Endodermal cell (in vitro differentiated cells): ENCODE measurements at regions not wholly inside any gene's neighbourhood (a gene's known extent, or its start where the extent isn't known, plus 50 kb on each side); places are given as distances from the start of the nearest gene placed in this dataset.
"Not testable (repeated sequence)": the region's sequence is repeated elsewhere in the genome, so short reads cannot be mapped to it uniquely, and the experiment has no call there.

Source experiments
- DNase-seq: peaks from one replicate; pipeline ENCODE4 v3.0.0-alpha.2; 2017
- H3K27ac ChIP-seq: 2 replicates; pipeline ENCODE4 v1.5.1; 2013; ENCODE audit warnings: mild to moderate bottlenecking, low read depth, low read length, moderate library complexity
- H3K27me3 ChIP-seq: 2 replicates; pipeline ENCODE4 v1.6.1; 2013; ENCODE audit warnings: mild to moderate bottlenecking, low read length, moderate library complexity; ENCODE audit not compliant: insufficient read depth, control insufficient read depth, poor library complexity, severe bottlenecking
- H3K36me3 ChIP-seq: 2 replicates; pipeline ENCODE4 v1.7.0; 2013; ENCODE audit warnings: mild to moderate bottlenecking, low read length, moderate library complexity; ENCODE audit not compliant: control insufficient read depth, insufficient read depth
- H3K4me1 ChIP-seq: one replicate; pipeline ENCODE4 v1.7.0; 2013; ENCODE audit warnings: low read length; ENCODE audit not compliant: control insufficient read depth, insufficient read depth
- H3K4me3 ChIP-seq: 2 replicates; pipeline ENCODE4 v1.5.1; 2013; ENCODE audit warnings: mild to moderate bottlenecking, low read length, moderate library complexity
- H3K9ac ChIP-seq: 2 replicates; pipeline ENCODE4 v1.6.1; 2013; ENCODE audit warnings: mild to moderate bottlenecking, low read length, moderate library complexity; ENCODE audit not compliant: poor library complexity, severe bottlenecking; ENCODE audit errors: extremely low read depth
- H3K9me3 ChIP-seq: 2 replicates; pipeline ENCODE4 v1.6.1; 2013; ENCODE audit warnings: mild to moderate bottlenecking, low read length, moderate library complexity; ENCODE audit not compliant: control insufficient read depth
- H3K27ac Mint-ChIP-seq: 2 replicates; pipeline ENCODE4 v1.8.0; 2020; ENCODE audit warnings: mixed read lengths
- H3K27me3 Mint-ChIP-seq: 2 replicates; pipeline ENCODE4 v1.8.0; 2021; ENCODE audit warnings: mild to moderate bottlenecking, mixed read lengths; ENCODE audit not compliant: insufficient read depth
- H3K36me3 Mint-ChIP-seq: 2 replicates; pipeline ENCODE4 v1.8.0; 2020; ENCODE audit warnings: low read depth, mixed read lengths
- H3K4me1 Mint-ChIP-seq: 2 replicates; pipeline ENCODE4 v1.8.0; 2020; ENCODE audit warnings: mixed read lengths
- H3K4me3 Mint-ChIP-seq: 2 replicates; pipeline ENCODE4 v1.8.0; 2020; ENCODE audit warnings: mild to moderate bottlenecking, moderate library complexity, mixed read lengths
- H3K9me3 Mint-ChIP-seq: 2 replicates; pipeline ENCODE4 v1.8.0; 2020; ENCODE audit warnings: mild to moderate bottlenecking, mixed read lengths
- WGBS, 2 experiments: methylation state at CpG; one replicate each; pipeline versions ENCODE4 v1.1.5 to v1.1.7; 2013; ENCODE audit warnings: missing lambda C conversion rate in 2 of 2, mixed read lengths in 1 of 2; ENCODE audit not compliant: insufficient coverage in 1 of 2, insufficient read length in 1 of 2; 5-methylcytosine and 5-hydroxymethylcytosine counted together

DNA sequence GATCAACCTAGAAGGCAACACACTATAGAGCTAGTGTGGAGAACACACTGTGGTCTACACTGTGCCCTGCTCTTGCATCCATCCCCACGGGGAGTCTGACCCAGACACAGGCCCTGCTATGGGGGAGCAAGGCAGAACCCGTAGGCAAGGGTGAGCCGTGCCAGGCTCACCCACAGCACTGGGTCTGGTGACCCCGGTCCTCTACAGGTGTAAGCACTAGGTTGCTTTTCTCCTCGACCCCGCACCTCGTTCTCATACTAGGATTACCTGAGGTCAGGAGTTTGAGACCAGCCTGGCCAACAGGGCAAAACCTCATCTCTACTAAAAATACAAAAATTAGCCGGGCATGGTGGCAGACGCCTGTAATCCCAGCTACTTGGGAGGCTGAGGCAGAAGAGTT lies 286.0 kb downstream of the GOLGA6L6 start:
- H3K4me1 ChIP-seq, H3K27ac Mint-ChIP-seq, H3K27ac ChIP-seq, H3K9ac ChIP-seq, H3K27me3 Mint-ChIP-seq, H3K4me3 Mint-ChIP-seq, H3K27me3 ChIP-seq, H3K4me1 Mint-ChIP-seq, DNase-seq, H3K36me3 ChIP-seq: not testable (repeated sequence)
- Mint-ChIP-seq H3K9me3 (peaks cover 49% of the 10 kb centered on the region), H3K36me3 (peaks cover 15% of the 10 kb centered on the region)
- 66 to 75% methylated on average over 6 to 9 of the region's 9 CpGs for WGBS, 2 experiments
- peaks cover 67% of the 10 kb centered on the region for H3K9me3 ChIP-seq
- peak overlapping the region; percentile 6 for H3K4me3 ChIP-seq

DNA sequence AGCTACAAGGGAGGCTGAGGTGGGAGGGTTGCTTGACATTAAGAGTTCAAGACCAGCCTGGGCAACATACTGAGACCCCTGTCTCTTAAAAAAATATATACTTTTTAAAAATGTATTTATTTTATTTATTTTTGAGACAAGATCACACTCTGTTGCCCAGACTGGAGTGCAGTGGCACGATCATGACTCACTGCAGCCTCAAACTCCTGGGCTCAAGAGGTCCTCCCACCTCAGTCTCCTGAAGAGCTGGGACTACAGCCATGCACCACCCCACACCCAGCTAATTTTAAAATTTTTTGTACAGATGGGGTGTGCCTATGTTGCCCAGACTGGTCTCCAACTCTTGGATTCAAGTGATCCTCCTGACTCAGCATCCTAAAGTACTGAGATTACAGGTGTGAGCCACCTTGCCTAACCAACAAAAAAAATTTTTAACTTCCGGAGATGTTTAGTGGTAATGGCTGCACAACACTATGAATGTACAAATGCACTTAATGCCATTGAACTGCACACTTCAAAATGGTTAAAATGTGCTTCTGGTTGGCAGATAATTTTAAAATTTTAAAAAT lies 288.5 kb downstream of the GOLGA6L6 start:
- not testable (repeated sequence) for H3K27me3 Mint-ChIP-seq, H3K27ac Mint-ChIP-seq, H3K27me3 ChIP-seq, H3K4me1 ChIP-seq, H3K36me3 ChIP-seq, H3K9ac ChIP-seq, H3K4me3 Mint-ChIP-seq, H3K4me1 Mint-ChIP-seq, H3K27ac ChIP-seq, H3K4me3 ChIP-seq, DNase-seq
- Mint-ChIP-seq H3K9me3 (peaks cover 73% of the 10 kb centered on the region), H3K36me3 (peaks cover 20% of the 10 kb centered on the region)
- 45 to 67% methylated on average over 2 of the region's 2 CpGs for WGBS, 2 experiments
- peaks cover 67% of the 10 kb centered on the region for H3K9me3 ChIP-seq

DNA sequence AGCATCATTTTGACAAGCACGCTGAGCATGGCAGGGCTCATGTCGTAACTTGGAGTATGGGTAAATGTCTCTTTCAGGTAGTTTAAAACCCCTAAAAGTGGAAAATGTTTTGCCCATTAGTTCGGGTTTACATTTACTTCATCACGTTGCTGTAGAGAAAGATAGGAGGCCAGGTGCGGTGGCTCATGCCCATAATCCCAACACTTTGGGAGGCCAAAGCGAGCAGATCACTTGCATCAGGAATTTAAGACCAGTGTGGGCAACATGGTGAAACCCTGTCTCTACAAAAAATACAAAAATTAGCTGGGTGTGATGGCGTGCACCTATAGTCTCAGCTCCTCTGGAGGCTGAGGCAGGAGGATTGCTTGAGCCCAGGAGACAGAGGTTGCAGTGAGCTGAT lies 289.6 kb downstream of the GOLGA6L6 start:
- peaks cover 68% of the 10 kb centered on the region for H3K9me3 ChIP-seq
- not testable (repeated sequence) for DNase-seq

DNA sequence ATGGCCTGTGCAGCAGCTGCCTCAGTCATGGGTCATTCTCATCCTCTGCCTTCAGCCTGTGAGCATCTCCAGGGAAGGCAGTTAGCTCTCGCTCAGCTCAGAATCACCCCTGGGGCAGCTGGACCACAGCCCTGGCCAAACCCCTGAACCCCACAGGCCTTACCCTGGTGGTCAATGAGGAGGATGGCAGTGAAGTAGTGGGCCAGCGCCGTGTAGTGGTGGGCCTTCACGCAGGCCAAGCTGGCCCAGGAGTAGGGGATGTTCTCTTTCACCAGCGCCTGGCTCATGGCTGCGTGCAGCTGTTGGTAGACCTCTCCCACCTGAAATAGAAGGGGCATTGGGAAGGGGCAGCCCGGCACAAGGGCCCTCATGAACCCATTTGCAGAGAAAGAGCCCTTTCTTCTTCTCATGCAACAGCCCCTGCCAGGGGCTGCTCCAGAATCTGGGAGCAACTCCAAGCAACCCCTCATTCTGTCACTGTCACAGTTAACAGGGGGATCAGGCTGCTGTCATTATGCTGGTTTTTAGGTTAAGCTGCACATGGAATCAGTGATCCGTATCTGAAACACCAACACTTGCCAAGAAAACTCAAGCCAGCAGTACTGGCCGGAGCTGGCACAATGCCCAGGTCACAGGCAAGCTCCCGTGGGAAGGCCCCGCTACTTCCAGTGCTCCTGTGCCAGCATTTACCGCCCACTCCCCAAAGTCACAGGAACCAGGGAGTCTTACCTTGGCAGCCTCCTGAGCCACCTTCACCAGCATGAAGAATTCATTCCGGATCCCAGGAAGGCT lies 290.2 kb downstream of the GOLGA6L6 start:
- not testable (repeated sequence) for H3K4me3 ChIP-seq, H3K27ac Mint-ChIP-seq, DNase-seq, H3K27me3 ChIP-seq, H3K4me1 ChIP-seq, H3K4me1 Mint-ChIP-seq, H3K27me3 Mint-ChIP-seq, H3K9ac ChIP-seq, H3K4me3 Mint-ChIP-seq, H3K36me3 ChIP-seq, H3K27ac ChIP-seq
- H3K9me3 Mint-ChIP-seq: peaks cover 76% of the 10 kb centered on the region
- peaks cover 14% of the 10 kb centered on the region for H3K36me3 Mint-ChIP-seq
- H3K9me3 ChIP-seq: peaks cover 72% of the 10 kb centered on the region
- WGBS, 2 experiments: 85 to 89% methylated on average over 8 to 13 of the region's 13 CpGs

More for the DNA sequence above, 289.6 kb downstream of the GOLGA6L6 start:
- not testable (repeated sequence) for H3K4me3 Mint-ChIP-seq, H3K4me1 ChIP-seq, H3K36me3 ChIP-seq, H3K4me1 Mint-ChIP-seq, H3K27me3 ChIP-seq, H3K27me3 Mint-ChIP-seq, H3K27ac Mint-ChIP-seq, H3K9ac ChIP-seq, H3K27ac ChIP-seq
- peaks cover 76% of the 10 kb centered on the region for H3K9me3 Mint-ChIP-seq
- 73 to 75% methylated on average over 6 to 7 of the region's 7 CpGs for WGBS, 2 experiments
- peak overlapping the region; percentile 34 for H3K4me3 ChIP-seq
- H3K36me3 Mint-ChIP-seq: peaks cover 17% of the 10 kb centered on the region

DNA sequence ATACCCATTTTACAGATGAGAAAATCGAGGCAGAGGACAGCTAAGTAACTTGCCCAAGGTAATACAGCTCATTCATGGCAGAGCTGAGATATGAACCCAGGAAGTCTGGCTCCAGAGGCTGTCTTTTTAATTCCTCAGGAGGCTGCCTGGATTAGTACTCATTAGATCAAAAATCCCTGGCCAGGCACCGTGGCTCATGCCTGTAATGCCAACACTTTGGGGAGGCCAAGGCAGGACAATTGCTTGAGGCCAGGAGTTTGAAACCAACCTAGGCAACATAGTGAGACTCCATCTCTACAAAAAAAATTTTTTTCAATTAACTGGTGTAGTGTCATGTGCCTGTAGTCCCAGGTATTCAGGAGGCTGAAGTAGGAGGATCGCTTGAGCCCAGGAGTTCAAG lies 291.4 kb downstream of the GOLGA6L6 start:
- not testable (repeated sequence) for H3K4me1 ChIP-seq, H3K9ac ChIP-seq, DNase-seq, H3K27me3 ChIP-seq, H3K27ac Mint-ChIP-seq, H3K27ac ChIP-seq, H3K27me3 Mint-ChIP-seq, H3K4me3 Mint-ChIP-seq, H3K36me3 ChIP-seq, H3K4me1 Mint-ChIP-seq
- Mint-ChIP-seq H3K9me3 (peaks cover 70% of the 10 kb centered on the region), H3K36me3 (peaks cover 14% of the 10 kb centered on the region)
- Histone ChIP-seq H3K9me3 (peaks cover 78% of the 10 kb centered on the region), H3K4me3 (peak overlapping the region; percentile 23)
- WGBS, 2 experiments: 71 to 75% methylated on average over 1 to 3 of the region's 3 CpGs

DNA sequence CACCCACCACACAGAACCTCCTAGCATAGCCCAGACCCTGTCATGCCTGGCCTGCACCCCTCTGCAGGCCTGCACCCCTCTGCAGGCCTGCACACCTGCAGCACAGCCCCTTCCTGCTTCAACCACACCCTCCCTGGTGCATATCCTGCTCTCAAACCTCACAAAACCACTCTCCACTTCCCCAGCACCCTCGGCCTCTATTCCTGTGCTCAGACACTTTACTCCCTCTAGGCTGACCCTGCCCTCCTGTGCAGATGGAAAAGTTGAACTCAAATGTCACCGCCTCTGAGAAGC lies 292.0 kb downstream of the GOLGA6L6 start:
- H3K4me1 Mint-ChIP-seq, H3K27ac ChIP-seq, H3K4me3 Mint-ChIP-seq, H3K4me1 ChIP-seq, H3K9ac ChIP-seq, H3K27me3 Mint-ChIP-seq, H3K27ac Mint-ChIP-seq, DNase-seq, H3K36me3 ChIP-seq, H3K27me3 ChIP-seq: not testable (repeated sequence)
- peaks cover 64% of the 10 kb centered on the region for H3K9me3 Mint-ChIP-seq
- Histone ChIP-seq H3K9me3 (peaks cover 80% of the 10 kb centered on the region), H3K4me3 (peak overlapping the region; percentile 23)
- WGBS, 2 experiments: 75 to 84% methylated on average over 2 of the region's 2 CpGs
- peaks cover 13% of the 10 kb centered on the region for H3K36me3 Mint-ChIP-seq

DNA sequence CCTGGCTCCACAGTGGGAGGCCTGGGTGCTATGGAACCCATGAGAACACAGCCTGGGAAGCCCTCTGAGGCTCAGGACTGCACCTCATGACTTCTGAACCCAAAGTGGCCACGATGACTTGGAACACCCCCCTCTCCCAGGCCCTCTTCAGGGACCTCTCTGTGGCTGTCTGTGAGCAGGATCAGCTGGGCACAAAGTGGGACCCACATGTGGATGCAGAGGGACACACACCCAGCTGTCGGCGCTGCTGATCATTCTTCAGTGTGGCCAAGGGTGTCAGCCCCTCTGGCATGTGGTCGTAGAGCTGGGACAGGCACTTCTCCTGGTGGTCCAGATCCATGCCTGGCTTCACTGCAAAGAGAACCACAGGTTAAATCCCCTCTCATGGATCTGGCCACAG lies 293.2 kb downstream of the GOLGA6L6 start:
- not testable (repeated sequence) for H3K4me3 Mint-ChIP-seq

More for the DNA sequence above, 293.2 kb downstream of the GOLGA6L6 start:
- H3K9ac ChIP-seq, H3K36me3 ChIP-seq, H3K27me3 ChIP-seq, DNase-seq, H3K4me1 ChIP-seq, H3K4me1 Mint-ChIP-seq, H3K27ac Mint-ChIP-seq, H3K27me3 Mint-ChIP-seq, H3K27ac ChIP-seq, H3K4me3 ChIP-seq: not testable (repeated sequence)
- Mint-ChIP-seq H3K9me3 (peaks cover 55% of the 10 kb centered on the region), H3K36me3 (peaks cover 12% of the 10 kb centered on the region)
- peaks cover 85% of the 10 kb centered on the region for H3K9me3 ChIP-seq
- WGBS, 2 experiments: 77 to 80% methylated on average over 4 of the region's 4 CpGs
